Lower leg skin (tissue), 3 donors: ENCODE measurements at regions not wholly inside any gene's neighbourhood (a gene's known extent, or its start where the extent isn't known, plus 50 kb on each side); places are given as distances from the start of the nearest gene placed in this dataset.

ENCODE experiments used
- POLR2A ChIP-seq, 2 donors: fragments of 450-650 bp; IDR thresholded peaks; one replicate each; pipeline ENCODE4 v1.6.1; 2016 to 2017; ENCODE audit warnings: antibody characterized with exemption in 2 of 2, mild to moderate bottlenecking in 1 of 2, moderate library complexity in 1 of 2
- TF ChIP-seq, protein P1 (sequence below), 3 donors: fragments of 450-650 bp; IDR thresholded peaks; one replicate each; pipeline ENCODE4 v1.5.1; 2016; ENCODE audit warnings: antibody characterized with exemption in 3 of 3, mild to moderate bottlenecking in 3 of 3, moderate library complexity in 2 of 3

DNA sequence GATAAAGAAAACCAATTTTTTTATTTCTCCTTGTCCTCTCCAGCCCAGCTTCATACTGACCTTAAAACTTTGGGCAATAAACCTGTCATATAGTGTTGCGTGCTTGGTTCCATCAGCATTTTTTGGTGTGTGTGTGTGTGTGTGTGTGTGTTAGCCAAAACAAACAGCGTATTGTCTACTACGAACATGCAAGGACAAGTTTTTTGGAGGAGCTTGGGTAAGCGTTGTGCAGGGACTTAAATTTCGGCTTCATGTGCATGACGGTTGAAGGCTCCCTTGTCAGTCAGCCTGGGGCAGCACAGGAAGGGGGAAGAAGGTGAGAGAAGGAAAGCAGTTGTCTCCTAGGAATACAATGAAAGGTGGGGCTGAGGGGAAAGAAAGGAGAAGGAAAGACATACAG is 62.0 kb upstream of the PAX1 start:
- TF ChIP-seq, protein P1, sequence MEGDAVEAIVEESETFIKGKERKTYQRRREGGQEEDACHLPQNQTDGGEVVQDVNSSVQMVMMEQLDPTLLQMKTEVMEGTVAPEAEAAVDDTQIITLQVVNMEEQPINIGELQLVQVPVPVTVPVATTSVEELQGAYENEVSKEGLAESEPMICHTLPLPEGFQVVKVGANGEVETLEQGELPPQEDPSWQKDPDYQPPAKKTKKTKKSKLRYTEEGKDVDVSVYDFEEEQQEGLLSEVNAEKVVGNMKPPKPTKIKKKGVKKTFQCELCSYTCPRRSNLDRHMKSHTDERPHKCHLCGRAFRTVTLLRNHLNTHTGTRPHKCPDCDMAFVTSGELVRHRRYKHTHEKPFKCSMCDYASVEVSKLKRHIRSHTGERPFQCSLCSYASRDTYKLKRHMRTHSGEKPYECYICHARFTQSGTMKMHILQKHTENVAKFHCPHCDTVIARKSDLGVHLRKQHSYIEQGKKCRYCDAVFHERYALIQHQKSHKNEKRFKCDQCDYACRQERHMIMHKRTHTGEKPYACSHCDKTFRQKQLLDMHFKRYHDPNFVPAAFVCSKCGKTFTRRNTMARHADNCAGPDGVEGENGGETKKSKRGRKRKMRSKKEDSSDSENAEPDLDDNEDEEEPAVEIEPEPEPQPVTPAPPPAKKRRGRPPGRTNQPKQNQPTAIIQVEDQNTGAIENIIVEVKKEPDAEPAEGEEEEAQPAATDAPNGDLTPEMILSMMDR (IDR thresholded peaks at IDR 0.05) = no peak
- TF ChIP-seq POLR2A (IDR thresholded peaks at IDR 0.05) = no peak
